Pancreas (tissue), 10 donors: ENCODE measurements at regions not wholly inside any gene's neighbourhood (a gene's known extent, or its start where the extent isn't known, plus 50 kb on each side); places are given as distances from the start of the nearest gene placed in this dataset.
"Not testable (repeated sequence)": the region's sequence is repeated elsewhere in the genome, so short reads cannot be mapped to it uniquely, and the experiment has no call there.

Source experiments
- ATAC-seq, 4 donors: fragments of 200-7000 bp; cut with Tn5 transposase; one replicate each; pipeline versions ENCODE4 v1.8.0 to v1.9.1; 2020; ENCODE audit warnings: mild to moderate bottlenecking in 4 of 4, moderate library complexity in 4 of 4
- DNase-seq, 6 donors: peaks; one replicate each; pipeline ENCODE4 v3.0.0-alpha.2; 2020
- FAIRE-seq: peaks from 2 replicates; lab custom pipeline; 2012; peaks lifted over from hg19 to GRCh38; lab: Jason Lieb, UNC
- H3K27ac ChIP-seq, 4 donors: fragments of 200-600 bp; sonication (generic); 1 replicate in 3 of 4; 2 replicates in 1 of 4; pipeline versions ENCODE4 v1.5.0 to v1.8.0; 2020
- H3K27me3 ChIP-seq, 4 donors: fragments of 200-600 bp; one replicate each; pipeline ENCODE4 v1.8.0; 2021
- H3K36me3 ChIP-seq, 3 donors: fragments of 200-600 bp; sonication (generic) in 1 of 3; one replicate each; pipeline versions ENCODE4 v1.5.0 to v1.8.0; 2020 to 2021
- H3K4me1 ChIP-seq, 3 donors: fragments of 200-600 bp; one replicate each; pipeline ENCODE4 v1.8.0; 2021
- H3K4me3 ChIP-seq, 4 donors: fragments of 200-600 bp; sonication (generic) in 2 of 4; one replicate each; pipeline versions ENCODE4 v1.5.0 to v1.8.0; 2020 to 2021
- H3K9me3 ChIP-seq, 4 donors: fragments of 200-600 bp; one replicate each; pipeline ENCODE4 v1.8.0; 2021
- CTCF ChIP-seq, 4 donors: fragments of 200-600 bp; sonication (generic) in 3 of 4; IDR thresholded peaks; one replicate each; pipeline versions ENCODE4 v1.5.0 to v1.8.0; 2021; ENCODE audit warnings: antibody characterized with exemption in 4 of 4
- WGBS, 2 donors: extraction: QIAGEN DNeasy Blood & Tissue Kit; methylation state at CpG; one replicate each; pipeline ENCODE4 v1.1.7; 2013; 5-methylcytosine and 5-hydroxymethylcytosine counted together
- intact Hi-C, 3 donors: fragments of 100-400 bp; cut with DNase I; formaldehyde crosslinking; loops; one replicate each; pipeline versions ENCODE4 v1.11.1 to v1.14.2; 2022
- donor health status: healthy with polysubstance abuse.
- donor health status: DM: no; HTN: no; CAD: no; lungs with moderate emphysema.
- donor health status: DM: no; HTN: no; CAD: no.
- donor health status: control.
- donor health status: control.
- donor health status: Bipolar disorder and iron deficiency.
- donor health status: DM: yes; HTN: yes; CAD: no.
- donor health status: DM: no; HTN: no; CAD: no.
- donor health status: DM: no; HTN: no; CAD: no.
- donor health status: DM: yes; HTN: yes; CAD: no.

- WGBS, 2 donors, result 88 to 98% methylated on average over 2 of the region's 2 CpGs
- ATAC-seq (no peak), DNase-seq (no peak), FAIRE-seq (no peak)
- Histone ChIP-seq H3K4me1 (no peaks in the 10 kb centered on the region), H3K36me3 (no peaks in the 10 kb centered on the region), H3K27me3 (no peaks in the 10 kb centered on the region), H3K27ac (no peak overlapping the region), H3K4me3 (no peak overlapping the region), H3K9me3 (no peaks in the 10 kb centered on the region)
- intact Hi-C loops, result no loop called here
- TF ChIP-seq CTCF (IDR thresholded peaks at IDR 0.05), result no peak
These were observed 773.1 kb upstream of the AGA start for GRCh38 chr4:178215309-178215708.

- WGBS, 2 donors, result 63 to 65% methylated on average over 1 of the region's 1 CpG
- Histone ChIP-seq H3K27ac (no peak overlapping the region), H3K36me3 (no peaks in the 10 kb centered on the region), H3K9me3 (no peaks in the 10 kb centered on the region), H3K4me3 (no peak overlapping the region), H3K27me3 (no peaks in the 10 kb centered on the region), H3K4me1 (no peaks in the 10 kb centered on the region)
- no peak for FAIRE-seq
- intact Hi-C loops, result no loop called here
- TF ChIP-seq CTCF (IDR thresholded peaks at IDR 0.05), result no peak
- ATAC-seq, result no peak
- no peak for DNase-seq
These were observed 773.5 kb upstream of the AGA start for GRCh38 chr4:178215763-178216162.

- FAIRE-seq, intact Hi-C loops: not testable (repeated sequence)
- 30 to 35% methylated on average over 5 of the region's 6 CpGs for WGBS, 2 donors
These were observed 784.2 kb upstream of the AGA start for GRCh38 chr4:178226421-178226820.

GRCh38 chr4:178233906-178234305 is 791.7 kb upstream of the AGA start:
- Histone ChIP-seq H3K9me3 (no peaks in the 10 kb centered on the region), H3K4me3 (no peak overlapping the region), H3K4me1 (no peaks in the 10 kb centered on the region), H3K27me3 (no peaks in the 10 kb centered on the region), H3K27ac (no peak overlapping the region), H3K36me3 (no peaks in the 10 kb centered on the region)
- no peak for TF ChIP-seq CTCF (IDR thresholded peaks at IDR 0.05)
- no peak for DNase-seq
- ATAC-seq, result no peak
- intact Hi-C loops, result no loop called here
- FAIRE-seq, result no peak

More at GRCh38 chr4:178226421-178226820, 784.2 kb upstream of the AGA start:
- DNase-seq, H3K27me3 ChIP-seq, H3K27ac ChIP-seq, ATAC-seq, H3K9me3 ChIP-seq, H3K4me3 ChIP-seq, H3K4me1 ChIP-seq, H3K36me3 ChIP-seq: not testable (repeated sequence)

- Histone ChIP-seq H3K36me3 (no peaks in the 10 kb centered on the region), H3K4me1 (no peaks in the 10 kb centered on the region), H3K9me3 (no peaks in the 10 kb centered on the region), H3K27ac (no peak overlapping the region), H3K27me3 (no peaks in the 10 kb centered on the region), H3K4me3 (no peak overlapping the region)
- WGBS, 2 donors, result 72 to 85% methylated on average over 9 of the region's 9 CpGs
- no peak for ATAC-seq
- no peak for TF ChIP-seq CTCF (IDR thresholded peaks at IDR 0.05)
- intact Hi-C loops, result no loop called here
- no peak for FAIRE-seq
- DNase-seq, result peak in 1 of 6 donors; percentile 31
These were observed 798.7 kb upstream of the AGA start for GRCh38 chr4:178240891-178241290.
